ENCODE measurements at regions not wholly inside any gene's neighbourhood (a gene's known extent, or its start where the extent isn't known, plus 50 kb on each side); places are given as distances from the start of the nearest gene placed in this dataset.
A peak's percentile ranks its signal among the peaks of the same experiment; 100 is the strongest.

GRCh38 chr15:69595009-69595791, 142.6 kb downstream of the RPLP1 start:
- TF ChIP-seq CTCF (IDR thresholded peaks at IDR 0.05) = no peak
- TF ChIP-seq POLR2AphosphoS5 (IDR thresholded peaks at IDR 0.05) = peak in 2 of 4 donors; percentile 7 to 28
- no peaks in the 10 kb centered on the region for H3K9me3 ChIP-seq
- DNase-seq = peak; percentile 74
- peak overlapping the region; percentile 18 to 59 (median 34) for H3K27ac ChIP-seq
- H3K27me3 ChIP-seq = no peaks in the 10 kb centered on the region
- H3K4me3 ChIP-seq = no peak overlapping the region
- peaks cover 0 to 24% (median 22%) of the 10 kb centered on the region in 4 donors for H3K4me1 ChIP-seq
- 8 to 40% methylated on average over 10 of the region's 10 CpGs for WGBS, 2 donors
- intact Hi-C loops (cut with DNase I) = no loop called here
- H3K36me3 ChIP-seq = no peaks in the 10 kb centered on the region

GRCh38 chr15:69597061-69597592, 144.5 kb downstream of the RPLP1 start:
- Histone ChIP-seq H3K4me1 (peaks cover 0 to 24% (median 22%) of the 10 kb centered on the region in 4 donors), H3K27me3 (no peaks in the 10 kb centered on the region), H3K36me3 (no peaks in the 10 kb centered on the region), H3K4me3 (no peak overlapping the region), H3K9me3 (no peaks in the 10 kb centered on the region), H3K27ac (no peak overlapping the region)
- 96% methylated on average over 4 of the region's 4 CpGs for WGBS, 2 donors
- intact Hi-C loops (cut with DNase I) = no loop called here
- no peak for DNase-seq
- TF ChIP-seq POLR2A (IDR thresholded peaks at IDR 0.05) (no peak), EP300 (IDR thresholded peaks at IDR 0.05) (no peak)

DNA sequence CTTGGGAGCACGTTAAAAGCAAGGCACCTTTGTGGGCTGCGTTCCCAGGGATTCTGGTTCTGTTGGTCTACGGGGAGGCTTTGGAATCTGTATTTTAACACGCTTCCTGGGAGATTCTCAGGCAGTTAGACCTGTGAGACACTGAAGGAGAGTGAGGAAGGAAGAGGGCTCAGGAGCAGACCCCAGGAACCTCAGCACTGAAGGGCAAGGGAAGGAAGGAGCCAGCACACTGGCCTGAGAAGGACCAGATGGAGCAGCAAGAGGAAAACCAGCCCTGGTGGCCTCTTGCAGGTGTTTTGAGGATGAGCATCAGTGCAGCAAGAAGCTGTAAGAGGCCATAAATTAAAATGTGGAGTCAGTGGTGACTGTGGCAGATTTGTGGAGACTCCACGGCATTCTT, 146.7 kb downstream of the RPLP1 start:
- TF ChIP-seq EP300 (IDR thresholded peaks at IDR 0.05) (no peak), POLR2AphosphoS5 (IDR thresholded peaks at IDR 0.05) (no peak), POLR2A (IDR thresholded peaks at IDR 0.05) (no peak), CTCF (IDR thresholded peaks at IDR 0.05) (no peak)
- no peaks in the 10 kb centered on the region for H3K27me3 ChIP-seq
- H3K36me3 ChIP-seq = no peaks in the 10 kb centered on the region
- 89% methylated on average over 5 of the region's 5 CpGs for WGBS, 2 donors
- no peak overlapping the region for H3K27ac ChIP-seq
- no peak overlapping the region for H3K4me3 ChIP-seq
- intact Hi-C loops (cut with DNase I) = no loop called here
- H3K4me1 ChIP-seq = peaks cover 0 to 19% (median 18%) of the 10 kb centered on the region in 4 donors
- no peaks in the 10 kb centered on the region for H3K9me3 ChIP-seq
- no peak for DNase-seq

DNA sequence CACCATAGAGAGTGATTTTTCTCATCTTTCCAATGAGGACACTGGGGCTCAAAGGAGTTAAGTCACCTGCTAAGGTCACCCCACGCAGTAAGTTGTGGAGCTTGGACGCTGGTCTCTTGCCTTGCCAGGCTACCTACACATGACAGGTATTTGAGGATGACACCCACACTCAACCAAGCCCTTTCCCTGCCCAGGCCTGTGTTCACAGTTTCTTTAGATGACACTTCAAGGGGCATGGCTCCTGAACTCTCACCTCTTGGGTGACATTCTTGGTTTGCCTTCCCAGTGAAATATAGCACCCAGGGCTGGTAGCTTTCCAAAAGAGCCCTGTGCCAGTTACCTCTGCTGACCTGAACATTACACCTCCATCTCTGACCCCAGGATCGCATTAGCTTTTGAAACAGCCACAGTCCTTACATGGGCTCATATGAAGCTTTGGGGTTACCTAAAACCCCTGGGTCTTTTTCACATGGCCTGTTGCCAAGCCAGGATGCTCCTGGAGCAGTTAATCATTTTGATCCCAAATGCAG, 148.0 kb downstream of the RPLP1 start:
- 94 to 97% methylated on average over 3 of the region's 3 CpGs for WGBS, 2 donors
- Histone ChIP-seq H3K9me3 (no peaks in the 10 kb centered on the region), H3K36me3 (no peaks in the 10 kb centered on the region), H3K4me3 (no peak overlapping the region), H3K27ac (no peak overlapping the region), H3K27me3 (no peaks in the 10 kb centered on the region), H3K4me1 (peaks cover 0 to 5% (median 4%) of the 10 kb centered on the region in 4 donors)
- DNase-seq = no peak
- intact Hi-C loops (cut with DNase I) = no loop called here
- TF ChIP-seq POLR2AphosphoS5 (IDR thresholded peaks at IDR 0.05) (no peak), POLR2A (IDR thresholded peaks at IDR 0.05) (no peak), CTCF (IDR thresholded peaks at IDR 0.05) (no peak), EP300 (IDR thresholded peaks at IDR 0.05) (no peak)

- intact Hi-C loops (cut with DNase I) = no loop called here
- DNase-seq = no peak
- H3K36me3 ChIP-seq = no peaks in the 10 kb centered on the region
- no peaks in the 10 kb centered on the region for H3K4me1 ChIP-seq
- H3K4me3 ChIP-seq = no peak overlapping the region
- H3K27me3 ChIP-seq = no peaks in the 10 kb centered on the region
- no peaks in the 10 kb centered on the region for H3K9me3 ChIP-seq
- no peak for TF ChIP-seq POLR2AphosphoS5 (IDR thresholded peaks at IDR 0.05)
- no peak for TF ChIP-seq POLR2A (IDR thresholded peaks at IDR 0.05)
- H3K27ac ChIP-seq = no peak overlapping the region
- WGBS, 2 donors = 92 to 94% methylated on average over 7 of the region's 7 CpGs
Observed at GRCh38 chr15:69601711-69602504, 149.3 kb downstream of the RPLP1 start.

Measured in sigmoid colon (tissue), 6 donors.